Cardiac fibroblast (primary cell): ENCODE measurements at regions not wholly inside any gene's neighbourhood (a gene's known extent, or its start where the extent isn't known, plus 50 kb on each side); places are given as distances from the start of the nearest gene placed in this dataset.

Experiments used
- DNase-seq, 2 donors: peaks; one replicate each; pipeline versions ENCODE4 v3.0.0 to v3.0.0-alpha.2; 2010; ENCODE audit warnings: low read depth in 2 of 2
- H3K4me3 ChIP-seq, 2 donors: replicated peaks in 1 of 2; 1 replicate in 1 of 2; 2 replicates in 1 of 2; pipeline ENCODE4 v1.5.1; 2011; ENCODE audit warnings: low read depth in 2 of 2, low read length in 2 of 2, mild to moderate bottlenecking in 2 of 2, moderate library complexity in 1 of 2
- TF ChIP-seq, protein P1 (sequence below): IDR thresholded peaks from one replicate; pipeline ENCODE4 v1.5.1; 2011; ENCODE audit warnings: low read depth, mild to moderate bottlenecking, low read length, inconsistent platforms

DNA sequence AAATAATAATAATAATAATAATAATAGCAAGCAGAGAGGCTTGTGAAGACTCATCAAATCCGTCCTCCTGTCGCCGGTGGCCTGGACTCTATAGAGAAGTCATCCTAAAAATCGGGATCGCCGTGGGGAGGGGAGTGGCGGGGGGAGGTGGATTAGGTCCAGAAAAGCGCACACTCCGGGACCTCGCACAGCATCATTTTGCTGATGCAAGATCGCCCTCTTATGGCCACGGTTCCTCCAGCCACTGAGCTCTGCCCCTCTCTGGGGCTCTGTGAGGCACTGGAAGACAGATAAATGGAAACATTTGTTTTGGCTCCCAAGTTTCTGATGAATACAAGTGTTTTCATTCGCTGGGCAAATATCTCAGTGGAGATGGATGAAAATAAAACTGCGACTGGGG, 612.0 kb downstream of the MATN1 start:
- TF ChIP-seq, protein P1, sequence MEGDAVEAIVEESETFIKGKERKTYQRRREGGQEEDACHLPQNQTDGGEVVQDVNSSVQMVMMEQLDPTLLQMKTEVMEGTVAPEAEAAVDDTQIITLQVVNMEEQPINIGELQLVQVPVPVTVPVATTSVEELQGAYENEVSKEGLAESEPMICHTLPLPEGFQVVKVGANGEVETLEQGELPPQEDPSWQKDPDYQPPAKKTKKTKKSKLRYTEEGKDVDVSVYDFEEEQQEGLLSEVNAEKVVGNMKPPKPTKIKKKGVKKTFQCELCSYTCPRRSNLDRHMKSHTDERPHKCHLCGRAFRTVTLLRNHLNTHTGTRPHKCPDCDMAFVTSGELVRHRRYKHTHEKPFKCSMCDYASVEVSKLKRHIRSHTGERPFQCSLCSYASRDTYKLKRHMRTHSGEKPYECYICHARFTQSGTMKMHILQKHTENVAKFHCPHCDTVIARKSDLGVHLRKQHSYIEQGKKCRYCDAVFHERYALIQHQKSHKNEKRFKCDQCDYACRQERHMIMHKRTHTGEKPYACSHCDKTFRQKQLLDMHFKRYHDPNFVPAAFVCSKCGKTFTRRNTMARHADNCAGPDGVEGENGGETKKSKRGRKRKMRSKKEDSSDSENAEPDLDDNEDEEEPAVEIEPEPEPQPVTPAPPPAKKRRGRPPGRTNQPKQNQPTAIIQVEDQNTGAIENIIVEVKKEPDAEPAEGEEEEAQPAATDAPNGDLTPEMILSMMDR: peak; percentile 29
- peak; percentile 25 to 57 for DNase-seq
- H3K4me3 ChIP-seq: no peak overlapping the region

- TF ChIP-seq, protein P1: no peak
- no peak overlapping the region for H3K4me3 ChIP-seq
Measured at GRCh38 chr1:30110846-30111245, 612.5 kb downstream of the MATN1 start.

GRCh38 chr1:30109853-30110252, 613.5 kb downstream of the MATN1 start:
- TF ChIP-seq, protein P1: no peak
- DNase-seq: peak in 1 of 2 donors; percentile 56
- H3K4me3 ChIP-seq: no peak overlapping the region

More at GRCh38 chr1:30110846-30111245, 612.5 kb downstream of the MATN1 start:
- DNase-seq: no peak

GRCh38 chr1:30108186-30108585, 615.2 kb downstream of the MATN1 start:
- no peak overlapping the region for H3K4me3 ChIP-seq
- TF ChIP-seq, protein P1: no peak
- no peak for DNase-seq

- no peak overlapping the region for H3K4me3 ChIP-seq
- TF ChIP-seq, protein P1: peak; percentile 21
- peak in 1 of 2 donors; percentile 37 for DNase-seq
Measured at GRCh38 chr1:30106125-30106524, 617.3 kb downstream of the MATN1 start.

GRCh38 chr1:30104551-30104950, 618.8 kb downstream of the MATN1 start:
- DNase-seq: no peak
- H3K4me3 ChIP-seq: no peak overlapping the region
- TF ChIP-seq, protein P1: no peak
